GM10266 (cell line): ENCODE measurements at regions not wholly inside any gene's neighbourhood (a gene's known extent, or its start where the extent isn't known, plus 50 kb on each side); places are given as distances from the start of the nearest gene placed in this dataset.

Experiments used
- DNase-seq: peaks from one replicate; pipeline ENCODE4 v3.0.0; 2012; ENCODE audit errors: extremely low spot score
- TF ChIP-seq, protein P1 (sequence below): IDR thresholded peaks from 2 replicates; pipeline ENCODE4 v1.5.1; 2012; ENCODE audit warnings: mild to moderate bottlenecking, low read depth; ENCODE audit not compliant: control insufficient read depth, insufficient read depth; ENCODE audit errors: missing control alignments

DNA sequence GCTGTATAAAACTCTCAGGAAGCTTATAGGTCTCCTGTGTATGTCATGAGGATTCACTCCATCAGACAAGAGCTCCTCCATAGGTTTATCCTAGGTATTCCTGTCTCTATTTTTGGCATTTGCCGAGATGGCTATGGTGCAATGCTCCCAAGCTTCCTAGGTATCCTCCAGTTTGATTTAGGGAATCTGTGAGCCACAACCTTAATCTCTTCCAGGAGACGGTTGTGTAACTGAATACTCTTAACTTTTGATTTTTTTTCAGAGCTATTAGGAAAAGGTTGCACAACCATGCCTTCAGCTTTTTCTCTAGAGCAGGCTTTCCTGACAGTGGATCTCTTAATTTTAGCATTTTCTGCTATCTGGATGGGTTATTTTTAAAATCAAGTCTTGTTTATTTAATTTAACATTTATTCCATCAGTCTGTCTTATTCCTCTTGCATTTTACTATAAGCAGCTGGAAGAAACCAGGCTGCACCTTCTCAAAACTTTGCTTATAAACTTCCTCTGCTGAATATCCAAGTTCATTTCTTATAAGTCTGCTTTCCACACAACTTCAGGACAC lies 69.4 kb upstream of the BACE2 start:
- TF ChIP-seq, protein P1, sequence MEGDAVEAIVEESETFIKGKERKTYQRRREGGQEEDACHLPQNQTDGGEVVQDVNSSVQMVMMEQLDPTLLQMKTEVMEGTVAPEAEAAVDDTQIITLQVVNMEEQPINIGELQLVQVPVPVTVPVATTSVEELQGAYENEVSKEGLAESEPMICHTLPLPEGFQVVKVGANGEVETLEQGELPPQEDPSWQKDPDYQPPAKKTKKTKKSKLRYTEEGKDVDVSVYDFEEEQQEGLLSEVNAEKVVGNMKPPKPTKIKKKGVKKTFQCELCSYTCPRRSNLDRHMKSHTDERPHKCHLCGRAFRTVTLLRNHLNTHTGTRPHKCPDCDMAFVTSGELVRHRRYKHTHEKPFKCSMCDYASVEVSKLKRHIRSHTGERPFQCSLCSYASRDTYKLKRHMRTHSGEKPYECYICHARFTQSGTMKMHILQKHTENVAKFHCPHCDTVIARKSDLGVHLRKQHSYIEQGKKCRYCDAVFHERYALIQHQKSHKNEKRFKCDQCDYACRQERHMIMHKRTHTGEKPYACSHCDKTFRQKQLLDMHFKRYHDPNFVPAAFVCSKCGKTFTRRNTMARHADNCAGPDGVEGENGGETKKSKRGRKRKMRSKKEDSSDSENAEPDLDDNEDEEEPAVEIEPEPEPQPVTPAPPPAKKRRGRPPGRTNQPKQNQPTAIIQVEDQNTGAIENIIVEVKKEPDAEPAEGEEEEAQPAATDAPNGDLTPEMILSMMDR: no peak

DNA sequence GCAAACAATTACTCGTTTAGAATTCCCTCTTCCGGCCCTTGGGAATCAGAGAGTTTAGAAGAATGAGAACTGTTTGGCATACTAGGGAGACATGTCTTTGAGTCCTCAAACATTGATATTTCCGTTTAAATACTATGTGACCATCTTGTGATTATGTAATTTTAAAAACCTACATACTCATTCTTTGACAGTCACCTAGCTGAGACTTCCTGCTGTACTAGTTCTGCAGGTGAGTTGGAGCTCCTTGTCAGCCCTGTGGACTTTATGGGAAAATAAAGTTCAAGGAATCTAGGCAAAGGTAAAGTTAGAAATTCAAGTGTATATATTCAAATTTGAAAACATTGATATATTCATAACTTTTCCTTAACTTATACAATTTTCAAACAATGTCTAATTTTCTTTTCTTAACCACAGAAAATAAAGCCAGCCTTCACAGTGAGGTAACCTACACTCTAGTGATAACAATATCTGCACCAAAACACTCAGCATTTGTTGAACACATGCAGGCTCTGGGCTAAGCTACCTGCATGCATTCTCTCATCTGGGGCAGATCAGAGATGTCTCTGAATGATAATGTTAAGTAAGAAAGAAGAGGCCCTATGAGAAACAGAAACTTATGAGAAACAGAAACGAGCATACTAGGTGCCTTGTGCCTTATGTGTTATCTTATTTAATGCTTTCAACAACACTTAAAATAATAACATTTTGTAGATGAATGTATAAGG lies 67.0 kb upstream of the BACE2 start:
- TF ChIP-seq, protein P1: no peak
- no peak for DNase-seq

More for the DNA sequence above, 69.4 kb upstream of the BACE2 start:
- DNase-seq: no peak

DNA sequence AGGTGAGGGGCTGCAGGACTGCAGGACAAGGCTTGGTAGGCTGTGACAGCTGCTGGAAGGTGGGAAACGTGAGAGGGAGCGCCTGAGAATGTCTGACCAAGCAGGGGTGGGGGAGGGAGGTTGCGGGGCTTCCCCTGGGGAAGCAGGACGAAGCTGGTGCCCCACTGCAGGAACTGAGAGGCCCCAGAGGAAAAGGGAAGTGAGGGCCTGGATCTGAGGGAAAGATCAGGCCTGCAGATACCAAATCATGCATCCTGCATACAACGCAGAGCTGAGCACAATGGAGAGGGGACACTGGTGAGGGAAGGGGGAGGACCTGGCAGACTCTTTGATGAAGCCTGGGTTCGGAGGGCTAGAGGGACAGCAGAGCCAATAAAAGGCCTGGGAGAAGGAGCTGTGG lies 65.7 kb upstream of the BACE2 start:
- DNase-seq: no peak
- TF ChIP-seq, protein P1: no peak

DNA sequence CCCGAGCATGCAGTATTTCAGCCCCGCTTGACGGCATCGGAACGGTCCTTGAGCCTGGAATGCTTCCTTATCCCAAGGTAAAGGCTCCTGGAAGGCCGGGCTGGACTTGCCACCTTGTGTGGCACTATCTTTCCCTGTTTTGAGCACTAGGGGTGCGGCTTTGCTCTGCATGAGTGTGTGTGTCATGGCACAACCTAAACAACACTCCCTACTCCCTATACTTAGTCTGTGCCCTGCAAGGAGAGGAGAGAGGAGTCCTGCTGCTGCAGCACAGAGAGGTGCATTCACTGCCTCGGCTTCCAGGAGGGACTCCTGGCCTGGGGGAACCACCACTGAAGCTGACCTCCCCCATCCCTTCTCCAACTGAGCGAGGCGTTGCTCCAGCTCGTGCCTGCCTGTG lies 60.4 kb upstream of the BACE2 start:
- TF ChIP-seq, protein P1: no peak
- no peak for DNase-seq

DNA sequence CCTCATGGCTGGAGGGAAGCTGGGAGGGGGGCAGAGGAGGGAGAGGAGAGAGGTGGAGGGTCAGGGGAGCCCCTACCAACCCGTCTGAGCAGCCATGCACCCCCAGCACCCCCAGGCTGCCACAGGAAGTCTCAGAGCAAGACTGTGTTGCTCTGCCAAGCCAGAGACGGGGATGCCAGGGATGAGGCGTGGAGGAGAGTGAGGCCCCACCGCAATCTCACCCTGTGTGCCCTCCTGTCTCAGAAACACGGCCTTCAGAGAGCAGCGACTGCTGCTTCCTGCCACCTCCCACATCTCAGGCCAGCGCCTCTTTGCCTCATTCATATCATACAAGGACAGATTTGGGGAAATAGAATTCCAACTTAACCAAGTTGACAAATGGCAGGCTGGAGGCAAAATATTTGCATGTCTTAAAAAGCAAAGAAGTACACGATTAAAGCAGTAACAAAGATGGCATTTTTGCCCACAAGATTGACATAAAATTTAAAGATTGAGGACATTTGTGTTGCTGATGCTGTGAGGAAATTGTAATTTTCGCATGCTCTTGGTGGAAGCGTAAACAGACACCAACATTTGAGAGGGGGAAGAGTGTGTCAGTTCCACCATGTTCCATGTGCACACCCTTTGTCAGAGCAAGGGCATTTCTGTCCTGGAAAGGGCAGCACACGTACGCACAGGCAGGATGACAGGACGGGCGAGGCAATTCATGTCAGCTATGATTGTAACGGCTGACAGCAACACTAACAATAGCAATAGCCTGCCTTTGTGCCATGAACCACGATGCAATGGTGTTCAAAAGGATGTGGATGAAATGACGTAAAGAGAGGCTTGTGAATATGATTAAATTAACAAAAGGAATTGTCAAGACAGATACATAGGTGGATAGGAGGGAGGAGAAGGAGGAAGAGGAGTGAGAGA lies 59.0 kb upstream of the BACE2 start:
- no peak for DNase-seq
- TF ChIP-seq, protein P1: no peak

DNA sequence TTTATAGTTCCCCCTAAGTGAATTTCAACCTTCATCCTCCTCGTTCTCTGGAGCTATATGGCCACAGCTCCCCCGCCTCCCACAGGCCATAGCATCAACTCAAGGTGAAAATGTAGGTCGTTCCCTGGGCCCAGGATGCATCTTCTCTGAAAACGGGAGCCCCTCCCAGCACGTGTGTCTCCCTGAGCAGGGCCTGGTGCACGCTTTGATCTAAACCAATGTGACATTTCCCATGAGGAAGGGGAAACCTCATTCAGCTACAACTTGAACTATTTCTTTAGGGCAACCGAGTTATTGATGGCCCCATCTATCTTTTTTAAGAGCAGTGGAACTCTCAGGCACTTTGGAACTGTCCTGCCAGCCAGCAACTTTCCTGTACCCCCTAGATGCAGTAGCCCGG lies 57.8 kb upstream of the BACE2 start:
- TF ChIP-seq, protein P1: no peak
- no peak for DNase-seq

DNA sequence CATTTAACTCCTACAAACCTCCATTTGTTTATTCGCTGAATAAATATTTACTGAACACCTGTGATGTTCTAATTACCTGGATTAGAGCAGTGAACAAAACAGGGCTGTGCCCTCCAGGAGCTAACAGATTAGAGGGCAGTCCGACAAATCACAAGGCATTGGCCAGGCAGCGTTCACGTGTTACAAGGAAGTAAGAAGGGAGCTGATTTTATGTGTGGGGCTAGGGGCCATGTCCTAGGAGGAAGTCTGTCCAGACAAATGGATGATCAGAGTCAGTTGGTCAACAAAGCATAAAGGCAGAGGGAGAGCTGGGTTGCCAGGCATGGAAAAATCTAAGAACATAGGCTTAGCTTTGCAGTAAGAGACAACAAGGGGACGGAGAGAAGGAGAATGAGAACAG lies 57.3 kb upstream of the BACE2 start:
- no peak for DNase-seq
- TF ChIP-seq, protein P1: no peak
